ENCODE measurements at regions not wholly inside any gene's neighbourhood (a gene's known extent, or its start where the extent isn't known, plus 50 kb on each side); places are given as distances from the start of the nearest gene placed in this dataset.

- TF ChIP-seq, protein P1, sequence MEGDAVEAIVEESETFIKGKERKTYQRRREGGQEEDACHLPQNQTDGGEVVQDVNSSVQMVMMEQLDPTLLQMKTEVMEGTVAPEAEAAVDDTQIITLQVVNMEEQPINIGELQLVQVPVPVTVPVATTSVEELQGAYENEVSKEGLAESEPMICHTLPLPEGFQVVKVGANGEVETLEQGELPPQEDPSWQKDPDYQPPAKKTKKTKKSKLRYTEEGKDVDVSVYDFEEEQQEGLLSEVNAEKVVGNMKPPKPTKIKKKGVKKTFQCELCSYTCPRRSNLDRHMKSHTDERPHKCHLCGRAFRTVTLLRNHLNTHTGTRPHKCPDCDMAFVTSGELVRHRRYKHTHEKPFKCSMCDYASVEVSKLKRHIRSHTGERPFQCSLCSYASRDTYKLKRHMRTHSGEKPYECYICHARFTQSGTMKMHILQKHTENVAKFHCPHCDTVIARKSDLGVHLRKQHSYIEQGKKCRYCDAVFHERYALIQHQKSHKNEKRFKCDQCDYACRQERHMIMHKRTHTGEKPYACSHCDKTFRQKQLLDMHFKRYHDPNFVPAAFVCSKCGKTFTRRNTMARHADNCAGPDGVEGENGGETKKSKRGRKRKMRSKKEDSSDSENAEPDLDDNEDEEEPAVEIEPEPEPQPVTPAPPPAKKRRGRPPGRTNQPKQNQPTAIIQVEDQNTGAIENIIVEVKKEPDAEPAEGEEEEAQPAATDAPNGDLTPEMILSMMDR (IDR thresholded peaks at IDR 0.05; ENCODE audit: low read depth, low read length): no peak
- TF ChIP-seq EZH2phosphoT487 (IDR thresholded peaks at IDR 0.05; ENCODE audit: low read depth): no peak
Measured at GRCh38 chr7:84895563-84895962, 291.3 kb downstream of the SEMA3D start.

Measured in OCI-LY3 (cell line).